HG03139 (cell line): ENCODE measurements at regions not wholly inside any gene's neighbourhood (a gene's known extent, or its start where the extent isn't known, plus 50 kb on each side); places are given as distances from the start of the nearest gene placed in this dataset.

Source experiments
- ATAC-seq: cut with Tn5 transposase; IDR thresholded peaks from one replicate; pipeline ENCODE4 v1.9.1; 2021; ENCODE audit not compliant: unreplicated experiment

- no peak for ATAC-seq
Measured at GRCh38 chr5:174425271-174425963, 299.0 kb upstream of the MSX2 start.

GRCh38 chr5:174425964-174426290, 298.5 kb upstream of the MSX2 start:
- no peak for ATAC-seq

GRCh38 chr5:174426388-174426787, 298.0 kb upstream of the MSX2 start:
- ATAC-seq, result no peak

GRCh38 chr5:174426851-174427250, 297.5 kb upstream of the MSX2 start:
- no peak for ATAC-seq

- no peak for ATAC-seq
Measured at GRCh38 chr5:174427304-174427703, 297.1 kb upstream of the MSX2 start.

GRCh38 chr5:174428895-174429294, 295.5 kb upstream of the MSX2 start:
- no peak for ATAC-seq

GRCh38 chr5:174430940-174431339, 293.4 kb upstream of the MSX2 start:
- no peak for ATAC-seq

GRCh38 chr5:174431504-174431903, 292.9 kb upstream of the MSX2 start:
- no peak for ATAC-seq

GRCh38 chr5:174433098-174433497, 291.3 kb upstream of the MSX2 start:
- no peak for ATAC-seq

- no peak for ATAC-seq
Measured at GRCh38 chr5:174436750-174437149, 287.6 kb upstream of the MSX2 start.

GRCh38 chr5:174444479-174445188, 279.7 kb upstream of the MSX2 start:
- no peak for ATAC-seq

GRCh38 chr5:174446446-174446845, 277.9 kb upstream of the MSX2 start:
- ATAC-seq, result no peak

- ATAC-seq, result no peak
Measured at GRCh38 chr5:174446988-174447387, 277.4 kb upstream of the MSX2 start.

GRCh38 chr5:174448041-174448440, 276.3 kb upstream of the MSX2 start:
- no peak for ATAC-seq

- no peak for ATAC-seq
Measured at GRCh38 chr5:174448662-174449061, 275.7 kb upstream of the MSX2 start.

GRCh38 chr5:174453690-174454089, 270.7 kb upstream of the MSX2 start:
- ATAC-seq, result no peak

GRCh38 chr5:174454464-174454863, 269.9 kb upstream of the MSX2 start:
- ATAC-seq, result no peak

GRCh38 chr5:174454890-174455289, 269.5 kb upstream of the MSX2 start:
- ATAC-seq, result no peak

GRCh38 chr5:174455301-174455700, 269.1 kb upstream of the MSX2 start:
- ATAC-seq, result no peak

GRCh38 chr5:174457141-174457678, 267.2 kb upstream of the MSX2 start:
- no peak for ATAC-seq

- no peak for ATAC-seq
Measured at GRCh38 chr5:174459071-174459702, 265.2 kb upstream of the MSX2 start.

- no peak for ATAC-seq
Measured at GRCh38 chr5:174459832-174460448, 264.4 kb upstream of the MSX2 start.
